K562 (cell line): ENCODE measurements at regions not wholly inside any gene's neighbourhood (a gene's known extent, or its start where the extent isn't known, plus 50 kb on each side); places are given as distances from the start of the nearest gene placed in this dataset.

Source experiments
- ARID2 ChIP-seq: fragments of 450-650 bp; IDR thresholded peaks from 2 replicates; pipeline ENCODE4 v1.6.1; 2017; ENCODE audit warnings: antibody characterized with exemption, mild to moderate bottlenecking
- BCL6 ChIP-seq: fragments of 250-450 bp; sonication (Bioruptor Pico); IDR thresholded peaks from 2 replicates; pipeline ENCODE4 v1.4.0; 2020
- NCOA6 ChIP-seq: fragments of 450-650 bp; IDR thresholded peaks from 2 replicates; pipeline ENCODE4 v1.6.1; 2017; ENCODE audit warnings: mild to moderate bottlenecking
- POLR2AphosphoS2 ChIP-seq: IDR thresholded peaks from 2 replicates; pipeline ENCODE4 v1.6.1; 2012; ENCODE audit warnings: low read length, improper control_type of control experiment
- RBM25 ChIP-seq: fragments of 200-400 bp; formaldehyde crosslinking; IDR thresholded peaks from 2 replicates; pipeline ENCODE4 v1.6.1; 2018; ENCODE audit warnings: low read length, low read depth, moderate library complexity; ENCODE audit not compliant: severe bottlenecking
- SP2 ChIP-seq: IDR thresholded peaks from 2 replicates; pipeline ENCODE4 v1.6.1; 2011; ENCODE audit warnings: mild to moderate bottlenecking, low read depth, low read length, moderate library complexity; ENCODE audit not compliant: poor library complexity, severe bottlenecking; ENCODE audit errors: extremely low read depth
- TEAD4 ChIP-seq, 2 experiments: sonication (generic) in 1 of 2; formaldehyde crosslinking in 1 of 2; IDR thresholded peaks; 2 replicates each; pipeline versions ENCODE4 v1.6.1 to v1.8.0; 2012 to 2022; ENCODE audit warnings: borderline replicate concordance in 1 of 2, inconsistent platforms in 1 of 2, low read length in 1 of 2, mild to moderate bottlenecking in 1 of 2, missing genetic modification reagents in 1 of 2
- ZNF76 ChIP-seq: fragments of 250-450 bp; sonication (Bioruptor Pico); IDR thresholded peaks from 2 replicates; pipeline ENCODE4 v1.4.0; 2020; ENCODE audit warnings: mild to moderate bottlenecking, moderate library complexity, borderline replicate concordance
- TF ChIP-seq, protein P1 (sequence below), 2 experiments: fragments of 450-650 bp in 1 of 2; sonication (generic) in 1 of 2; formaldehyde crosslinking in 1 of 2; IDR thresholded peaks in 1 of 2; conservative IDR thresholded peaks in 1 of 2; 2 replicates each; pipeline versions ENCODE4 v1.6.1 to v1.8.1; 2016 to 2023; ENCODE audit warnings: mild to moderate bottlenecking in 2 of 2, moderate library complexity in 2 of 2, inconsistent platforms in 1 of 2, missing genetic modification reagents in 1 of 2
- TF ChIP-seq, protein P2 (sequence below): conservative IDR thresholded peaks from 2 replicates; pipeline ENCODE4 v1.6.1; 2011; ENCODE audit warnings: low read depth, mild to moderate bottlenecking, low read length; ENCODE audit not compliant: control insufficient read depth
- TF ChIP-seq, protein P3 (sequence below): IDR thresholded peaks from 2 replicates; pipeline ENCODE4 v1.6.1; 2011; ENCODE audit warnings: borderline replicate concordance, low read depth, mild to moderate bottlenecking, moderate library complexity, low read length; ENCODE audit not compliant: insufficient read depth, poor library complexity, severe bottlenecking
- TF ChIP-seq, protein P4 (sequence below): sonication (generic); formaldehyde crosslinking; IDR thresholded peaks from 2 replicates; pipeline ENCODE4 v1.8.0; 2022; ENCODE audit warnings: mild to moderate bottlenecking, missing genetic modification reagents, borderline replicate concordance

DNA sequence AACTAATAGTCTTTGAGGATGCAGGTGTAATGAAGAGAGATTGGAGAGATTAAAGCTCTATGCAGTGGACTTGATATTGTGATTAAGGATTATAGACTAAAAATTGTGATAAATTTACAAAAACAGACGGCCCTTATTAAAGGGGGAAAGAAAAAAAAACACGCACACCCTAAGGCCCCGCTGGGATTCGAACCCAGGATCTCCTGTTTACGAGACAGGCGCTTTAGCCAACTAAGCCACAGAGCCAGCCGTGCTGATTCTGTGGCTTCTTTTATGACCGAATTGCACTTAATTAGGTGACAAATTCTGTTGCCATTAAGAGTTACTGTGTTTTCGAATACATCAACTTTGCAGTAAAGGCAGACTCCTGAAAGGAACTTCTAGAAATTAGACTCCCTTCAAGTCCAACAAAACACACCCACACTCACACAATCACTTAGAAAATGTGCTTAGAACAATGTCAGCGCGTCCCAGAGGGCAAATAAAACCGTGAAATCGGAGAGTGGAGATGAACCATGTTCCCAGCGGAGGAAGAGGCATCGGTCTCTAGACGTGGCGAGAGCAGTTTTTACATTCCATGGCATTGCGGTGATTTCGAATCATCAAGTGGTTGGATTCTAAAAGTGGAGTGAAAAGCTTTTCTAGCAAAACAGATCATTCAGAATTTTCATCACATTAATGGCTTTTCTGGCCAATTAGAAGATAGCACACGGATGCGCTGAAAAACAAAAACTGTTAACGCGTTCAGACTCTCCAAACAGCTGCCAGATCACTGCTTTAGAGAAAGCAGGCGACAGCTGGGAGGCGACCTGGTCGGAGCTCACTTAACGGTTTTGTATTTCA is 122.6 kb downstream of the GPX5 start (continued):
- TF ChIP-seq, protein P1, sequence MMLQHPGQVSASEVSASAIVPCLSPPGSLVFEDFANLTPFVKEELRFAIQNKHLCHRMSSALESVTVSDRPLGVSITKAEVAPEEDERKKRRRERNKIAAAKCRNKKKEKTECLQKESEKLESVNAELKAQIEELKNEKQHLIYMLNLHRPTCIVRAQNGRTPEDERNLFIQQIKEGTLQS (IDR thresholded peaks at IDR 0.05), result no peak
- TF ChIP-seq, protein P1 (CRISPR knock-in tag; conservative IDR thresholded peaks at IDR 0.05), result no peak
- TF ChIP-seq ZNF76 (CRISPR knock-in tag) (no peak), RBM25 (no peak), SP2 (no peak), TEAD4 (IDR thresholded peaks at IDR 0.05; ENCODE audit: low read length) (peak; percentile 80), TEAD4 (CRISPR knock-in tag; IDR thresholded peaks at IDR 0.05; ENCODE audit: borderline replicate concordance) (no peak), ARID2 (no peak), NCOA6 (no peak), BCL6 (CRISPR knock-in tag) (no peak), POLR2AphosphoS2 (peak; percentile 79; the same call in 1 of the 2 replicates)
- TF ChIP-seq, protein P2, sequence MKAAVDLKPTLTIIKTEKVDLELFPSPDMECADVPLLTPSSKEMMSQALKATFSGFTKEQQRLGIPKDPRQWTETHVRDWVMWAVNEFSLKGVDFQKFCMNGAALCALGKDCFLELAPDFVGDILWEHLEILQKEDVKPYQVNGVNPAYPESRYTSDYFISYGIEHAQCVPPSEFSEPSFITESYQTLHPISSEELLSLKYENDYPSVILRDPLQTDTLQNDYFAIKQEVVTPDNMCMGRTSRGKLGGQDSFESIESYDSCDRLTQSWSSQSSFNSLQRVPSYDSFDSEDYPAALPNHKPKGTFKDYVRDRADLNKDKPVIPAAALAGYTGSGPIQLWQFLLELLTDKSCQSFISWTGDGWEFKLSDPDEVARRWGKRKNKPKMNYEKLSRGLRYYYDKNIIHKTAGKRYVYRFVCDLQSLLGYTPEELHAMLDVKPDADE, result 0 out of 2 replicates have a peak, but pooled peaks have one; percentile 58
- TF ChIP-seq, protein P3, sequence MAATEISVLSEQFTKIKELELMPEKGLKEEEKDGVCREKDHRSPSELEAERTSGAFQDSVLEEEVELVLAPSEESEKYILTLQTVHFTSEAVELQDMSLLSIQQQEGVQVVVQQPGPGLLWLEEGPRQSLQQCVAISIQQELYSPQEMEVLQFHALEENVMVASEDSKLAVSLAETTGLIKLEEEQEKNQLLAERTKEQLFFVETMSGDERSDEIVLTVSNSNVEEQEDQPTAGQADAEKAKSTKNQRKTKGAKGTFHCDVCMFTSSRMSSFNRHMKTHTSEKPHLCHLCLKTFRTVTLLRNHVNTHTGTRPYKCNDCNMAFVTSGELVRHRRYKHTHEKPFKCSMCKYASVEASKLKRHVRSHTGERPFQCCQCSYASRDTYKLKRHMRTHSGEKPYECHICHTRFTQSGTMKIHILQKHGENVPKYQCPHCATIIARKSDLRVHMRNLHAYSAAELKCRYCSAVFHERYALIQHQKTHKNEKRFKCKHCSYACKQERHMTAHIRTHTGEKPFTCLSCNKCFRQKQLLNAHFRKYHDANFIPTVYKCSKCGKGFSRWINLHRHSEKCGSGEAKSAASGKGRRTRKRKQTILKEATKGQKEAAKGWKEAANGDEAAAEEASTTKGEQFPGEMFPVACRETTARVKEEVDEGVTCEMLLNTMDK, result no peak
- TF ChIP-seq, protein P4, sequence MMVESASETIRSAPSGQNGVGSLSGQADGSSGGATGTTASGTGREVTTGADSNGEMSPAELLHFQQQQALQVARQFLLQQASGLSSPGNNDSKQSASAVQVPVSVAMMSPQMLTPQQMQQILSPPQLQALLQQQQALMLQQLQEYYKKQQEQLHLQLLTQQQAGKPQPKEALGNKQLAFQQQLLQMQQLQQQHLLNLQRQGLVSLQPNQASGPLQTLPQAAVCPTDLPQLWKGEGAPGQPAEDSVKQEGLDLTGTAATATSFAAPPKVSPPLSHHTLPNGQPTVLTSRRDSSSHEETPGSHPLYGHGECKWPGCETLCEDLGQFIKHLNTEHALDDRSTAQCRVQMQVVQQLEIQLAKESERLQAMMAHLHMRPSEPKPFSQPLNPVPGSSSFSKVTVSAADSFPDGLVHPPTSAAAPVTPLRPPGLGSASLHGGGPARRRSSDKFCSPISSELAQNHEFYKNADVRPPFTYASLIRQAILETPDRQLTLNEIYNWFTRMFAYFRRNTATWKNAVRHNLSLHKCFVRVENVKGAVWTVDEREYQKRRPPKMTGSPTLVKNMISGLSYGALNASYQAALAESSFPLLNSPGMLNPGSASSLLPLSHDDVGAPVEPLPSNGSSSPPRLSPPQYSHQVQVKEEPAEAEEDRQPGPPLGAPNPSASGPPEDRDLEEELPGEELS (CRISPR knock-in tag), result no peak
